ENCODE measurements at regions not wholly inside any gene's neighbourhood (a gene's known extent, or its start where the extent isn't known, plus 50 kb on each side); places are given as distances from the start of the nearest gene placed in this dataset.

DNA sequence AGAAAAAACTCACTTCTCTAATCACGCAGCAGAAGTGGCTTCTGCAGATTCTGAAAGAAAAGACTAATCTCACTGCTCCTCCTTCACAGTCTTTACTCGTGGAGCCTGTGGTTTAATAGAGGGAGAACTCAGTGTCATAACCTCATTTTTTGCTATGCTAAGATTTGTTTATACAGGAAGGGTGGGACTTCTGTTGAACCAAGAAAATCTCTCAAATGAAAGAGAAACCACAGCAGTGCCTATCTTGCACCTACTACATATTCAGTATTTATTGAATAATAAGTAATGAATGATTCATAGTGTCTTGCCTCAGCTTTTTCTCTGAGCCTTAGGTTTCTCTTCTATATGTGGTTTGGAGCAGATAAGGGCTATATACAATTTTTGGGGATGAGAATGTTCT is 136.1 kb upstream of the DMAC1 start:
- DNase-seq, result peak; percentile 84

- no peak for DNase-seq
Measured at GRCh38 chr9:7932767-7933166, 133.2 kb upstream of the DMAC1 start.

DNA sequence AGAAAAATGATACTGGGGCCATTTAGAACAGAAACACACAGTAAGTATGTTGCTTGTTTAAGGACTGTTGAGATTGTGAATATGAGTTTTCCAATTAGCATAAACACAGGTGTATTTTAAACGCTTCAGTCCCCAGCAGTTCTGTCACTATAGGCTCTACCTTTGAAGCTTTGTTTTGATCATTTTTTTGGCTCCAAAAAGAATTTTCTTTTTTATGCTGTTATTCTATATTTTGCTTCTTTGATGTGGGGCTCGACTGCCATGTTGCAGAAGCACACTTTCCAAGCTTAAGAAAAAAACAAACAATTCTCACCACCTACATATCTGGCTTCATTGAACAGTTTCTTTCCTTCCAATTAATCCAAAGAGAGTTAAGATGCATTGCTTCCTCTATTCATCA is 131.0 kb upstream of the DMAC1 start:
- DNase-seq, result no peak

DNA sequence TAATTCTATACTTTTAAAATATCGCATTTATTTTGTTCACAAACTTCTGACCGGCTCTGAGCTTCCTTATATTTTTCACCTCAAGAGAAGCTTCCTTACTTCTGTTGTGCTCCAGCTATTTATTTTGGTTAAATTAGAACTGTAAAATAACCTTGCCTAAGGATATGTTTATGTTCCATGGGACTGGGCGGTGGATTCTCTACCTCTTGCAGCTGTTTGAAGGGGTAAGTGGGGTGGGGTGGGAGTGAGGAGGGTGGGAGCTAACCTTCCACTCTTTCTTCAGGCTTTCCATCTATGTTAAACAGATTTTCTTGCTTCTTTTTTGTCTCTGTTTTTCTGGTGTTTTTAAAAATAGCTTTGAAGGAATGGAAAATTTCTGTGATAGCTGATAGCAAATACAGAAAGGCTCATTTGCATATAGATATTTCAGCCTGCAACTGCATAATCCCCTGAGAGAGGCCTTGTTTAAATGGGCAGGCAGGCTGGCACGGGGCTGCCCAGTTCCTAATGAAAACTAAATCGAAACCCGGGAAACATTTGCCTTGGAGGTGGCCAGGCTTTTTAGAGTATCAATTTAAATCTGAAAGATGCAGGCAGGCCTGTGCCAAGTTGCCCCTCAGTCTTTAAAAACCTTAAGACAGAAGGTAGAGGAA is 122.1 kb upstream of the DMAC1 start:
- no peak for DNase-seq

DNA sequence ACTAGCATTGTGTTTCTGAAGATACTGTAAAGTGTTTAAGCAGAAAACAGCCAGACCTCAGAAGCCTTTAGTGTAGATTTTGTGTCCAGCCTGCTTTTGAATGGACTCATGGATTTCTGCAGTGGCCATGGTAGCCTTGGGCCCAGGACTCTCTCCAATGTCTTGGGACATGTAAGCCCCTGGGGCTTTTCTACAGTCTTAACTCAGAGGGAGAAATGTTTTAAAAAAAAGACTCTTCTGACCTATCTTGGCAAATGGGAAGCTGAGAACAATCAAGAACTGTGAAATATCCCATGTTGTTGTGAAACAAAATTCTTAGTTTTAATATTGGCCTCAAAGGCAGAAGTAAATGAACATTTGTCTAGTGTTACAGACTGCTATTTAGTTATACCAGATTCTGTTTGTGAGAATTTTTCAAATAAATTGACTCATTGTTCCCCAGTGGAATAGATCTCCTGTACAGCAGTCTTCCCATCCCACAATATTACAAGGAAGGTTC is 112.5 kb upstream of the DMAC1 start:
- DNase-seq, result no peak

- no peak for DNase-seq
Measured at GRCh38 chr9:7910426-7911020, 110.9 kb upstream of the DMAC1 start.

DNA sequence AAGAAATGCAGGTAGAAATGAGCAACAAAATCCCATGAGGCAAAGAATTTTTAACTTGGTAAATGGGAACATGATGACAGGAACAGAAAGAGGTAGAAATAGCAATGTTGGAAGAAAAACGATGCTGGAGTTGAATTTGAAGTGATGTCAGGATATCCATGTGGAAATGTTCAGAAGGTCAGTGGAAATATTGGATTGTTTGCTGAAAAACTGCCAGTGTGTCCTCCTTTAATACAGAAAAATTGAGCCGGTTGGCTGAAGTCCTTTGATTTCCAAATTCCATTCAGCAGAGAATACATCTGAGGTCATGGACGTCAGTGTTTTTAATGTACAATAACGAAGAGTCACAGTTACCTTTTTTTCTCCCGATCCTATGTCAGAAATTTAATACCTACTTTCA is 110.0 kb upstream of the DMAC1 start:
- no peak for DNase-seq

- no peak for DNase-seq
Measured at GRCh38 chr9:7907551-7908337, 108.2 kb upstream of the DMAC1 start.

DNA sequence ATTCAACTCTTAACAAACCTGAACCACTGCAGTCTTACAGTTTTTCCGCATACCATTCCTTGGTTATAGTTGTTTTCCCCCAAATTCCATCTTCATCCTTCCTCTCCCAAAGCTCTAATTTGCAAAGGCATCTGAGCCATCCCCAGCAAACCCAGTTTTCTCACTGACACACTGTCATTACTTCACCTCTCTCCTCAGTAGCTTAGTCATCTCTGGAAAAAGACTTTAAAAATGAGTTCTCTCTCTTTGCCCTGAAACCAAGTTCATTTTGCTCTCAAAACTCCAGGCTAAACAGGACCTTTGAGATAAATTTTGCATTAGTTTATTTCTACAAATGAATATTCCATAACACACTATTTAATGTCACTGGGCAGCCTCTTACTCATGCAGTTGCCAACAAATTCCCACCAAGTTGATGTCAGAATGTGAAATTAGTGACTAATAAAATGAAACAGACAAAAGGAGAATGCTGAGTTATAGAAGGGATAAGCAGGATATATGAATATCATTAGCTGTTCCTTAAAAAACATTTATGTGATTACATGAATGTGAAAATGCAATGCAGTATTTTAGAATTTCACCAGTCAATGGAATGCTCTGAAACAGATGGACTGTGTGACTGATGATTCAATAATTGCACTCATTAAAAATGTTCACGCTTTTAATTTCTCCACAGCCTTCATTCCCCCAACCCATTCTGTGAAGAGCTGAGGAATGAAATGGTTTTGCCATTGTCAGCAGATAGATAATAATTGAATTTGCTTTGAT is 107.4 kb upstream of the DMAC1 start:
- DNase-seq, result no peak

- DNase-seq, result no peak
Measured at GRCh38 chr9:7901621-7902020, 102.0 kb upstream of the DMAC1 start.

DNA sequence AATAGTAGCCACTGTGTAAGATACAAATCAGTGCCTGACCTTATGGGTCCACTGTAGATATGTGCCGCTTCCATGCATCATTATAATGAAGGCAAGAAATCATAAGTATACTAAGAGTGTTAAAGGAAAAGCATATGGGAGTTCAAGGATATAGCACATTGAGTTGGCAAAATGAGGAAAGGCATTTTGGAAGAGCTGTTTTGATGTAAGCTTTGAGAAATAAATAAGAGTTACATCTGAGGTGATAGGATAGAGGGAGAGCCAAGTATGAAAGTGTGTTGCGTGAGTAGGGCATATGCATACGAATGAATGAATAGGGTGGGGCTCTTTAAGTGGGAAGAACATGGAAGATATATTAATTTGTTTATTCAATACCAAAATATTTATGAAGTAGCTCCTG is 101.0 kb upstream of the DMAC1 start:
- no peak for DNase-seq

DNA sequence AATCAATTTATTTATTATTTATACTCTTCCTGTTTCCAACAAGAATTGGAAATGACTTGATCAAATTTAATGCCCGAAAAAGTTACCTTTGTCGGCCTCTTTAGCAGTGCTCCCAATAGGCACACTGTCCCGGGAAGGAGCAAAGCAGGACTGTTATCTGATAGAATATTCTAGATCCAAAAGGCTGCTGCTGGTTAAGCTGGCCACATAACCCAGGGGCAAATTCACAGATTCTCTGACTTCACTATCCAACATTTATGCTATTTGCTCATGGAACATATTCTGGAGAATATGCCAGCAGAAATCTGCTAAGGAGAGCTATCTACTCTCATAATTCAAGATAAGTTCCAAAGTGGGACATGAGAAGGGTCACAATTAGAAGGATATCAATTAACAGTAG is 100.2 kb upstream of the DMAC1 start:
- DNase-seq, result no peak

- no peak for DNase-seq
Measured at GRCh38 chr9:7894231-7894630, 94.7 kb upstream of the DMAC1 start.

GRCh38 chr9:7892975-7893374 is 93.4 kb upstream of the DMAC1 start:
- DNase-seq, result no peak

DNA sequence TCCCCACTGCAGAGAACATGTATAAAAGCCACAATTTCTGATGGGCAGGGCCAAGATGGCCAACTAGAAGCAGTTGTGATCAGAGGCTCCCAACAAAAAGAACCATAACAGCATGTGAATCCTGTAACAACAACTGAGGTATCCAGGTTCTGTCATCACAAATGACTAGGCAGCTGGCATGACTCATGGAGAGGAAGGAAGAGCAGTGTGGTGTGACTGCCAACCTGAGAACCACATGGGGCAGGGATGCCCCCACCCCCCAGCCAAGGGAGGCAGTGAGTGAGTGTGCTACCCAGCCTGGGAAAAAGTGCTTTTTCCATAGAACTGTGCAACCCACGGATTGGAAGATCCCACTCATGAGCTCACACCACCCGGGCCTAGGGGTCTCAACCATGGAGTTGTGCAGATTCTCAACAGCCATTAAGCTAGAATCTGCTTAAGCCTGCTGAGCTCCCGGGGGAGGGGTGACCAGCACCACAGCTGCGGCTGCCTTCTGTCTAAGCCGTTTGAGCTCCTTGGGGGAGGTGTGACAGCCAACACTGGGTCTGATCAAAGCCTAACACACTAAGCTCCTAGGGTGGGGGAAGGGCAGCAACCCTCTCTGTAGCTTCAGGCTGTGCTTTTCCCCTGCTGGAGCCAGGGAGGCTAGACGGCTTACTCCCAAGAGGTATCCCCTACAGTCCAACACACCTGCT is 80.1 kb upstream of the DMAC1 start:
- peak; percentile 21 for DNase-seq

DNA sequence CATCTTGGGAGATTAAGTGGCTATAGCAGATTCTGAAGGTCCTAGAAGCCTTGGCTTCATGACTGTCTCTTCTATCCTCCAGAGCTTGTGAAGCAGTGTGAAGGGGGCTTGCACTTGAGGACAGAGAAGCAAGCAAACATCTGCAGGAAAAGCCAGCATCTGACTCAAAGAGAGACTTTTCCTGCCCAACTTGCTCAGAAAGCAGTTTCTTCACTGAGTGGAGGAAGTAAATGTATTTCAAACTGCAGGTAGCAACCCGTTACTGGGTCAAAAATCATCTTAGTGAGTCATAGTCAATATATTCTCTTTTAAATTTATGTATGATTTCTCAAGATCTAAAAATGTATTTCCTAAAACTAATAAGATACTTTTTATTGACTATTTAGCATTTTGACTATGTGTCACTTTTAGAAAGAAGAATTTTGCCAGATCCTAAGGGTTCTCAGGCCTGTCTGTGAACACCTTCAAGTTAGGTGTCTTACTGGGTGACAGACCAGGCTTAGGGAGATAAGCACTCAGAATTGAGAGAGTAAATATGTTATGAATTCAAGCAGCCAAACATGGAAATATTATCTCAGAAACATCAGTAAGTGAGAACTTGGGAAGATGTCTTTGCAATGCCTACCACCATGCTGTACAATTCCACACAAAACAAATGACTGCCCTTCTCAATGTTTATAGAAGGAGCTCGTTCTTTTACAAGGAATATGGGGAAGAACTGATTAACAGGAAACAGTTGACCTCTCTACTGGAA is 72.6 kb upstream of the DMAC1 start:
- DNase-seq, result no peak

- no peak for DNase-seq
Measured at GRCh38 chr9:7869340-7869739, 69.8 kb upstream of the DMAC1 start.

DNA sequence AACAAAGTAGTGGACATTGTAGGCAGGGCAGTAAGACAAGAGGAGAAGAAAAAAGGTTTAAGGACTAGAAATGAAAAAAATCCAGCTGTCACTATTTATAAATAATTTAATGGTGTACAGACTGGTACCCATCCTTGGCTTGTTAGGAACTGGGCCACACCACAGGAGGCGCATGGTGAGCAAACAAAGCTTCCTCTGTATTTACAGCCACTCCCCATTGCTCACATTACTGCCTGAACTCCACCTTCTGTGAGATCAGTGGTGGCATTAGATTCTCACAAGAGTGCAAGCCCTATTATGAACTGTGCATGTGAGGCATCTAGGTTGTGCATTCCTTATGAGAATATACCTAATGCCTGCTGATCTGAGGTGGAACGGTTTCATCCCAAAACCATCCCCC is 62.6 kb upstream of the DMAC1 start:
- DNase-seq, result no peak

DNA sequence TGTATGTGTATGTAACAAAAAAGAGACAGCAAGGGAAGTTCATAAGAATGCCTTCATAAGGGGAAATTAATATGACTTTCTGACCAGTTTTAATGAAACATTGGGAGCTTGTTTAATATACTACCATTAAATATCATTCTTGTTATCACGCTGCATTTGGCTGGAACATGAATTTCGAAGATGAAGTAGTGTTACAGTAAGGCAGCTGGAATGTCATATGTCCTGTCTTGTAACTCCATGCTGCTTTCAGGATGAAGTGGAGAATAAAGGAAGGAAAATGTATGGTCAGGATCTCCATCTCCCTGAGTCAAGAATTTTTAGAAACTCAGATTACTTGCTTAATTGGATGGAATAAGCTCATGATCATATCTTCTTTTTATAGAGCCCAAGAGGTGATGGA is 61.5 kb upstream of the DMAC1 start:
- no peak for DNase-seq

- no peak for DNase-seq
Measured at GRCh38 chr9:7860335-7860709, 60.7 kb upstream of the DMAC1 start.

DNA sequence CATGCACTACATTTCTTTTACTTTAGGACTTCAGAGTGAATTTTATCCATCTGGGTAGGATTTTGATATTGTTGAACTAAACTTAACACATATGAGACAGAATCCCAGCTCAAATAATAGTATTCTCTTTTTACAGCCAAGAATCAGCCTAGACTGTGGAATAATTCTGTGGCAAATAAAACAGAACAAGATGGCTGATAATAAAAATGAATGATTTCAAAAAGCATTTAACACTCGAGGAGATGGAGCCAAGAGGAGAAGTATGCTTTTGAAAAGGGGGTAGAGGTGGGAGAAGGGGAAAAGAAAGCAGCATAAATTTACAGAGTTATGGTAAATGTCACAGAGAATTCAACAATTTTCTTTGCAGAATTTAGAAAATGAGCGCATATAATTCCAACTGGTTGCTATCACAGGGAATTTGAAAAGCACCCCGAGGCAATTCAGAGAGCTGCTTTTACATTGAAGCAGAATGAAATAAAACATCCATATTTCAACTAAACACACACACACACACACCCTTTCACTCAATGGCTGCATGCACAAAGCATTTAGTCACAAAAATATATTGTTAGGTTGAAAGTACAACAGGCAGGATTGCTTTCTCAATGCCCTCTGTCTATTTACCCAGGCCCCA is 60.2 kb upstream of the DMAC1 start:
- DNase-seq, result no peak

DNA sequence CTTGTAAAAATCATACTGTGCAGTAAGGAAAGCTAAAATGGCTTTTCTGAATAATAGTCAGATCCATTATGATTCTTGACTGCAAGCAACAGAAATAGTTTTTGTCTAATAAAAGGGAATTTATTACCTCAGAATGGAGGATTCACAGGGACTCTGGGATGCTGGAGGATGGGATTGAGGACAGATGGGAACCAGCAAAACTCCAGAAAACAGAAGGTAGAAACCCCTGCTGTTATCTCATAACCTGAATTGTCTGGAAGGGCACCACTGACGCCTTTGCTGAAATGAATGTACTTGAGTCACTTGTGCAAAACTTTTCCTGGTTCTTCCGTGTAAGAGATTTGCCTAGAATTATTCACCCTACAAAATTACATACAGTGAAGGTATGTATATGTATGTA is 58.6 kb upstream of the DMAC1 start:
- DNase-seq, result no peak
